Sigmoid colon (tissue), 4 donors: ENCODE measurements at regions not wholly inside any gene's neighbourhood (a gene's known extent, or its start where the extent isn't known, plus 50 kb on each side); places are given as distances from the start of the nearest gene placed in this dataset.

Experiments used
- EP300 ChIP-seq, 4 donors: sonication (generic); formaldehyde crosslinking; IDR thresholded peaks; one replicate each; pipeline ENCODE4 v1.6.1; 2017; ENCODE audit warnings: antibody characterized with exemption in 4 of 4
- POLR2A ChIP-seq, 2 donors: fragments of 450-650 bp; IDR thresholded peaks; one replicate each; pipeline ENCODE4 v1.6.1; 2016; ENCODE audit warnings: antibody characterized with exemption in 2 of 2, mild to moderate bottlenecking in 2 of 2, moderate library complexity in 2 of 2
- POLR2AphosphoS5 ChIP-seq, 4 donors: sonication (generic); formaldehyde crosslinking; IDR thresholded peaks; one replicate each; pipeline ENCODE4 v1.6.1; 2017; ENCODE audit warnings: antibody characterized with exemption in 4 of 4
- TF ChIP-seq, protein P1 (sequence below), 4 experiments: fragments of 450-650 bp in 3 of 4; fragments of 200-600 bp in 1 of 4; IDR thresholded peaks; one replicate each; pipeline ENCODE4 v1.5.1; 2016 to 2019; ENCODE audit warnings: antibody characterized with exemption in 4 of 4, mild to moderate bottlenecking in 3 of 4, moderate library complexity in 2 of 4

DNA sequence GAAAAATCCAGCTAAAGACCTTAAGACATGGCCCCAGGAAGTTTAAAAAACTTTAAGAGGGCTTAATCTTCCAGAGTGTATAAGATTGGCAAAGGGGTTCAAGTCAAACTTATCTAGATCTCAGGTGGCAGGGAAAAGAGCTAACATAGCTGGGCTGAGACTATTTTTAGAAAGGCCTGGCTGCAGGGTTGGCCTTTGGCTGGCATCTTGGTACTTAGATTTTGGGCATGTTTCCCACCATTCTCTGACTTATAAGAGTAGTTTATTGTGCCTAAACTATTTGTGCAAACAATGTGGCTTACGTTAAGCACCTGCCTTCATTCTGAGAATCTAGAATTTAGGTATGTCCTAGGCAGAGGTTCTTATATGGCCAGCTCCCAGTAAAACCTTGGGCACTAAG, 214.0 kb upstream of the MIS18BP1 start:
- TF ChIP-seq POLR2A (IDR thresholded peaks at IDR 0.05) (no peak), POLR2AphosphoS5 (IDR thresholded peaks at IDR 0.05) (no peak), EP300 (IDR thresholded peaks at IDR 0.05) (no peak)
- TF ChIP-seq, protein P1, sequence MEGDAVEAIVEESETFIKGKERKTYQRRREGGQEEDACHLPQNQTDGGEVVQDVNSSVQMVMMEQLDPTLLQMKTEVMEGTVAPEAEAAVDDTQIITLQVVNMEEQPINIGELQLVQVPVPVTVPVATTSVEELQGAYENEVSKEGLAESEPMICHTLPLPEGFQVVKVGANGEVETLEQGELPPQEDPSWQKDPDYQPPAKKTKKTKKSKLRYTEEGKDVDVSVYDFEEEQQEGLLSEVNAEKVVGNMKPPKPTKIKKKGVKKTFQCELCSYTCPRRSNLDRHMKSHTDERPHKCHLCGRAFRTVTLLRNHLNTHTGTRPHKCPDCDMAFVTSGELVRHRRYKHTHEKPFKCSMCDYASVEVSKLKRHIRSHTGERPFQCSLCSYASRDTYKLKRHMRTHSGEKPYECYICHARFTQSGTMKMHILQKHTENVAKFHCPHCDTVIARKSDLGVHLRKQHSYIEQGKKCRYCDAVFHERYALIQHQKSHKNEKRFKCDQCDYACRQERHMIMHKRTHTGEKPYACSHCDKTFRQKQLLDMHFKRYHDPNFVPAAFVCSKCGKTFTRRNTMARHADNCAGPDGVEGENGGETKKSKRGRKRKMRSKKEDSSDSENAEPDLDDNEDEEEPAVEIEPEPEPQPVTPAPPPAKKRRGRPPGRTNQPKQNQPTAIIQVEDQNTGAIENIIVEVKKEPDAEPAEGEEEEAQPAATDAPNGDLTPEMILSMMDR (IDR thresholded peaks at IDR 0.05) = no peak
